HG03175 (cell line): ENCODE measurements at regions not wholly inside any gene's neighbourhood (a gene's known extent, or its start where the extent isn't known, plus 50 kb on each side); places are given as distances from the start of the nearest gene placed in this dataset.

Source experiments
- ATAC-seq: cut with Tn5 transposase; IDR thresholded peaks from one replicate; pipeline ENCODE4 v1.9.1; 2021; ENCODE audit warnings: mild to moderate bottlenecking, moderate library complexity; ENCODE audit not compliant: unreplicated experiment

DNA sequence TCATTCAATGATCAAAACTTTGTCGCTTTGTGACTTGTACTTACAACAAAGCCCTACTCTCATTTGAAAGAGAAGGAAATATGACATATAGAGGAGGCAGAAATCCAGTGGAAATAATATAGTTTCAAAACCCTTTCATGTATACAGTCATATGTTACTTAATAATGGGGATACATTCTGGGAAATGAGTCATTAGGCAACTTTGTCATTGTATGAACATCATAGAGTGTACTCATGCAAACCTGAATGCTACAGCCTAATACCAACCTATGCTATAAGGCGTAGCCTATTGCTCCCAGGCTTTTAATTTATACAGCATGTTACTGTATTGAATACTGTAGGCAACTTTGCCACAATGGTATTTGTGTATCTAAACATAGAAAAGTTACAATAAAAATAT lies 69.0 kb upstream of the SMC2 start:
- ATAC-seq, result no peak

DNA sequence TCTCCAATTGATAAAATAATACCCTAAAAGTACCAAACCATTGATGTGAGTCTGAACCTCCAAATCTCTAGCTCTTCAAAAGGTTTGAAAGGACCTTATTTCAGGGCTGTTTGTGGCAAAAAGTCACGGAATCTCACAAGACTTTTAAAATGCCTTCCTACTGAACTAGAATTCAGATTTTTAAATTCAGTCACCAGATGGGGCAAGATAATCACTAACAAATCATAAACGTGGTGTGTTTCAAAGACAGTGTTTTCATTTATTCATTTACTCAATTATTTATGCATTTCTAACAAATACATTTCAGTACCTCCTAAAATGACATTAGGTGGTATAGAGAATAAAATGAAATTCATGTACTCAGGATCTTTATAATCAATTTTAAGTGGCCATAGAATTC lies 68.2 kb upstream of the SMC2 start:
- ATAC-seq, result no peak

DNA sequence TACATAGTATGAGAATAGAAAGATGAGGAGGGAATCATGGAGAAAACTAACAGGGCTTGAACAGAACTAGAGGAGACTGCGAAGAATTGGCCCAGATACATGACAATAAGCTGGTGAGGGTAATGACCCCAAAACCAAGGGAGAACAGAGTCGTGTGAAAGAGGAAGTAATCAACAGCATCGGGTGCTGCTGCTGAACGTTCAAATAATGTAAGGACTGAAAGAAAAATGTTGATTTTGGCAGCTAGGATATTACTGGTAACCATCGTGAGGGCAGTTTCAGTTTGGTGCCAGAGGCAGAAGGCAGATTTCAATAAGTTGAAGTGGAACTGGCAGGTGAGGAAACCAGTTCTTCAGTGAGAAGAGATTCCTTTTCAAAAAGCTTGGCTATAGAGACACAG lies 66.8 kb upstream of the SMC2 start:
- peak; percentile 64 for ATAC-seq

DNA sequence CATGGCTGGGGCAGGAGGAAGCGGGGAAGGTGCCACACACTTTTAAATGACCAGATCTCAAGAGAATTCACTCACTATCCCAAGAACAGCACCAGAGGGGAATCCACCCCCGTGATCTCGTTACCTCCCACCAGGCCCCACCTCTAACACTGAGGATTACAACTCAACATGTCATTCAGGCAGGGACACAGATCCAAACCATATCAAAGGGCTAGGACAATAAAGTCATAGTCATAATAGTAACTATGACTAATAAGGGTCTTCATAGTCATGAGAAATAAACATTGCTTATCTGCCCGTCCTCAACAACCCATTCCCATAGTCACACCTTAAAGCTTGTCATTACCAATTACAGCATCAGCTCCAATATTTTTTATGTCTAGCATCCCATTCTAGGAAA lies 65.3 kb upstream of the SMC2 start:
- ATAC-seq, result no peak
